IPS-NIHi11 (cell line): ENCODE measurements at regions not wholly inside any gene's neighbourhood (a gene's known extent, or its start where the extent isn't known, plus 50 kb on each side); places are given as distances from the start of the nearest gene placed in this dataset.

ENCODE experiments used
- DNase-seq: peaks from one replicate; pipeline ENCODE4 v3.0.0; 2012; ENCODE audit warnings: mixed read lengths, low spot score

DNA sequence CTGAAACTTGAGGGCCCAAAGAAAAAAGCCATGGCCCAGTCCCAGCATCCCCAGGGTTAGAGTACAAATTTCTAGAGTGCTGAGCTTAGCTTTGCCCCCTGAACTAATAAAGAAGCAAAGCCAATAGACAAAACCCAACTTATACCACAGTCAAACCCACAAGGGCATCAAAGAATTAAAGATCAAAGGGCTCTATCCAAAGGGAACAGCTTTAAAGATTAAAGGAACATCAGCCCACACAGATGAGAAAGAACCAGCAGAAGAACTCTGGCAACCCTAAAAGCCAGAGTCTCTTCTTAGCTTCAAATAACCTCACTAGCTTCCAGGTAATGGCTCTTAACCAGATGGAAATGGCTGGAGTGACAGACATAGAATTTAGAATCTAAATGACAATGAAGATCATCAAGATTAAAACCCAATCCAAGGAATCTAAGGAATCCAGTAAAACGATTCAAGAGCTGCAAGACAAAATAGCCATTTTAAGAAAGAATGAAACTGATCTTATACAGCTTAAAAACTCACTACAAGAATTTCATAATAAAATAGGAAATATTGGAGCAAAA is 93.9 kb downstream of the YIPF5 start:
- DNase-seq: no peak

DNA sequence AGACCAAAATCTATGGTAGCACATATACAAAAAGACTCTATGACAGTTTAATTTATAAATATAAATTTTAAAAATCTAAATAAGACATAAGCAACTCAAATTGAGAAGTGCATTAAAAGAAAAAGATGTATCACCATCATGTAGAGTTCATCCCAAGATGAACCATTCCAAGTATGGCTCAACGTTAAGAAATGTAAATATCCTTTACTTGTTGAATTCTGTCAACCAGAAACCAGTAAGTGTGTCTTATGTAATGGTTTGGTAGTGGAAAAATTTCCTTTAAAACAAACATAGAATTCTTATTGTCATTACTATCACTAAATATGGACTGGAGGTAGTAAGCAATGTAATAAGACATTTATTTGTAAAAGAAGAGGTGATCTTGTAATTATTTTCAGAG is 87.3 kb downstream of the YIPF5 start:
- DNase-seq: no peak

DNA sequence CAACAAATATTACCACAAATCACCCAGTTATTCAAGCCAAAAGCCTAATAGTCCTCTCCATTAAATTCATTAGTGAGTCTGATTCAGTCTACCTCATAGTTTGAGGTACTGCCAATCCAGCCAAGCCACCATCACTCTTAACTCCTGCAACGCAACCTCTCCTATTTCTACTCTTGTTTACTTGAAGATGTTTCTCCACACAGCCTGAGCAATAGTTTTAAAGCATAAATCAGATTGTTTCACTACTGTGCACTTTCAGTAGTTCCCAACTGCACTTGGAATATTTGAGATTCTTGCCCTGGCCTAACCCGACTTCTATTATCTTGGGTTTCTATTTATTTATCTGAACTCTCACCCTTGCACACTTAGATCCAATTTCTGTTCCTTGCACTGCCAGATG is 85.5 kb downstream of the YIPF5 start:
- no peak for DNase-seq

DNA sequence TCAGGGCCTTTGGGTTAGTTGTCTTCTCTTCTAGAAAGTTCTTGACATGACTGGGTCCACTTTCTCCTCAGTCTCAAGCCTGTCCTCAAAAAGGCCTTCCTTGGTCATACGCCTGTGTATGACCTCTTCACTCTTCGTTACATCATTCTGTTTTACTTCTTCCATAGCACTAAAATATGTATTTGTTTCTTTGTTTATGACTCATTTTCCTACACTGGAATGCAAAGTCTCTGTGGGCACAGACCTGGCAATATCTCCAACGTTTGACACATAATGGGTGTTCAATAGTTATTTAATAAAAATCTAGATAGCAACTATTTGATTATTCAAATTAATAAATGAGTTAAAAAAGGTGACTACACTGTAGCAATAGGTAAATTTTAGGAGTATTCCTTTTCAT is 85.1 kb downstream of the YIPF5 start:
- DNase-seq: no peak

DNA sequence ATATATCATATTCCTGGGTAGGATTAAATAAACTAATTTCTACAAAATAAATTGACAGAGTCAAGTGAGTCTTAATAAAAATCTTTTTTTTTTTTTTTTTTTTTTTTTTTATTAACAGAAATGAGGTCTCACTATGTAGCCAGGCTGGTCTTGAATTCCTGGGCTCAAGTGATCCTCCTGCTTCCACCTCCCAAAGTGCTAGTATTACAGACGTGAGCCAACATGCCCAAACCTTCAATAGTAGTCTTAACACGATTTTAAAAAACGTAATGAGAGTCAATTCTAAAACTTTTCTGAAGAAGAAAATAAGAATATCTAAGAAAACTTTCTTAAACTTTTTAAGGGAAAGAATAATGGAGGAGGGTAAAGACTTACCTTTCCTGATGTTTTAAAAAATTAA is 84.2 kb downstream of the YIPF5 start:
- DNase-seq: no peak

DNA sequence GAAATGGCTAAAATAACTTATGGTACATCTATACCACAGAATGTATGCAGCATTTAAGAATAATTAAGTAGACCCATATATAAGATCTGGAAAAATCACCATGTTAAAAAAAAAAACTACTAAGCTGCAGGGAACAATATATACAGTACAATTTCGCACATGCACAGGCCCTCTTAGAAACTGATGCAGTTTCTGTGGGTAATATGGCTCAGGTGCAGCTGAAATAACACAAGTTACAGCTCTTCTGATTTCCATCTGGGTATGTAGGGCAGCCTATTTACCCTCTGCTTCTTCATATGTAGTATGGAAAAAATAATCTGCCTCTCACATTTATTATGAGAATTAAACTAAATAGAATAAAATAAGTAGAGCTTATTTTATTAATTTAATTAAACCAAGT is 82.9 kb downstream of the YIPF5 start:
- DNase-seq: no peak

DNA sequence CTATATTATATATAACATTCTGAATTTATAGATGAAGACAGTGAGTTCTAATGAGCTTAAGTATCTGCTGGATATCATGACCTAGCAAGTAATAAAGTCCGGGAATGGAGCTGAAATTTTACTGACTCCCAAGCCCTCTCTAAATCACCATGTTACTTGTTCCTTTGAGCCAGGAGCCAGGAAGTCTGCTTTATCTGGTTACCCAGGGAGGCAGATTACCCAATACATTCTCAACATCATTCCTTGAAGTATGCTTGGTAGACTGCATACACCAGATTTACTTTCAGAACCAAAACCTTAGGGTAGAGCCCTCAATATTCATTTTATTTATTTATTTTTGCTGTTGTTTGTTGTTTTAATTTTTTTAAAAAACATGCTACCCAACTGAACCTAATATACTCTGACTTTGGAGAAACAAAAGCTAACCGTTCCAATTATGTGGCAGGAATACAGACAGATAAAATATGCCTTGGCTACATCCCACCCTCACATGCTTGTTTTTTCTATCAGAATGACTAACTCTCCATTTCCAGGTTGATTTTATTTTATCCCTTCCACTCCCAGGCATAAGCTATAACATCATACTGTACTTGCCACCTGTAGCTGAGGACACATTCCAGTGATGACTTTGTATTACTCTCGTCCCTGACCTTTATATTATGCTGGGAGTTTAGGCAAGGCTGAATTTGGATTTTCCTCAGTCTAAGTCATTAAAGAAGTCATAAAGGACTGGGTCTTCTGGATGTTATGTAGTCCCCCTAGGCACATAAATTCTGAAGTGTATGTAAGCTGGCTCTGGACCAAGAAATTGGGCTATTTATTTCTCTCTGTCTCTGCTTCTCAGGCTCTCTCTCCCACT is 82.0 kb downstream of the YIPF5 start:
- no peak for DNase-seq

DNA sequence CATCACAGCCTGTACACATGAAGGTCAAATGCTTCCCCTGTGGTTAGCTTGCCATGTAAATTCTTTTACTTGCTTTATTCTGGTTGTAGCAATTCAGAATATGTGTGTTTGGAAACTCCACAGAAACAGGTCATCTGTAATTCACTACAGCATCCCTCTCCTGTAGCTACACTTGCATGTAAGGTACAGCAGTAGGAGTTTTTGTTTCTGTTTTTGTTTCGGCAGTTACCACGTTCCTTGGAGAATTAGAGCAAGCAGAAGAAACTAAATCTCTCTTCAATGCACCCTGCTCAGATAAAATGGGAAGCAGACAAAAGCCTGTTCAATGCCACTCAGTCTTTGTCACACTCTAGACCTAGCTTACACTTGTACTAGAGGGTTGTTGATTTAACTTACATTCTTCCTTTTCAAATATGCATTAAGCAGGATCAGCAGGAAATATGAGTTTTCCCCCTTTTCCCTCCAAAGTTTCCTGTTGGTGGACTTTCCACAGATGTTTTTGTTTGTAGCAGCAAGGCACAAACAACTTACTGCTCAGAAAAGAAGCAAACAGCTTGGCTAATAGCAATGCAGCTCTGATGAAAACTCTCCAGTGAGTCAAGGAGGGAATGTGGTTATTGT is 80.9 kb downstream of the YIPF5 start:
- DNase-seq: no peak

DNA sequence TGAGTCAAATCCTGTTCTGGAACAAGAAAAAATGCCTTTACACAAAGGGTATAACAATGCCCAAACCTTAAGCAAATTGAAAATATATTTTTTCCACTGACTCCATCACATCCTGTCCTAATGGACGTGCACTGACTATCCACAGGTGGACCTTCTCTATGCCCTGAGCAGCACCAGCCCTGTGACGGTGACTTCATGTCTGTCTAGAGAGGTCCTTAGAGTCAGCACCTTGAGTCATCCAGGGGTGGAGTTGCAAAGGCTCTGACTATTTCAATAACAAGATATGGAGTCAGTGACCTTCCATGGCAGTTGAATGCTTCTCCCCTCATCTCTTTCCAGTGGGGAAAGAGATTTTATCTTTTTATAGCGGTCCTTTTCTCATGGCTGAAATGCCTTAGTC is 78.0 kb downstream of the YIPF5 start:
- no peak for DNase-seq

DNA sequence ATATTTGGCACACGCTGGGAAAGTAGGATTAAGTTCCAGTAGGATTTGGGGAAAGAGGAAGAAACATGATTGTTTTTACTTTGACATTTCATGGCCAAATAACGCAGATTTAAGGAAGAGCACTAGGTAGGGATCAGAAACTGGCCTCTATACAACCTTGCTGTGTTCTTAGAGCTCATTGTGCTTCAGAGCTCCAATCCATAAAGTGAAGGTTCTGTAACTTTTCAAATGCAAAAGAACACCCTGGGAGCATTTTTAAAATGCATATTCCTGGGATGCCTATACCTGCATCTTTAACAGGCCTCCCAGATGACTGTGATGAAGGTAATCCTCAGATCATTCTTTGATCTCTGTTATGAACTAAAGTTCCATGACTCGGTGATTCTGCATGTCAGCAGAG is 77.1 kb downstream of the YIPF5 start:
- no peak for DNase-seq

DNA sequence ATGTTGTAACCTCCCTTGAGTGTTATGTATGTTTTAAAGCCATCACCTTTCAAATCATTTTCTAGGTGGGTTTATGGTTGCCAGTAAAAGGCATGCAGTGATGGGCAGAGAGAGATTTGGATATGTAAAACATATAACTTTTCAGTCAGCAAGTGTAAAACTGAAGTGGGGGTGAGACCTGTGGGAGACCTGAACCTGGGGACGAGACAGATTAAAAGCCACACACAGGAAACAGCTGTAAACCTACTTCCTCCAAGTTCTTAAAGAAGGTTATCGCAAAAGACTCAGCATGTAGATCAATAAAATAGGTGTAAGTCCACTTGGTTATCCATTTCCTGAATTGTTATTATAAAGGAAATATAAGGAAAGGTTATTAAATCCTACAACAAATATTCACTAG is 76.6 kb downstream of the YIPF5 start:
- DNase-seq: no peak

DNA sequence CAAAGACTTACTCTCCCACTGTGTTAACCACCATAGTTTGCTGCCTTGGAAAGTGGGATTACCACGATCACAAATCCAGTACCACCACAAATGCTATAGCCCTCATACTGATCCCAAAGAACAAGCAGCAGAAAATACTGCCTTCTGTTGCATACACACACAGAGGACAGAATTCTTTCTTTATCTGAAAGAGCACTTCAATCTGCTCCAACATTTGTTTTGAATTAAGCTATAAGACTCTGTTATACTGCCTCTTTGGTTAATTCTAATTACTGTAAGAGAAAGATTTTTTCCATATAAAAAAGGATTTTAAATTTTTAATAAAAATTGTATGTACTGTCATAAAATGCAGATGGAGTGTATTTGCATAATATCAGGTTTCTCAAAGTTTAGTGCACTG is 69.8 kb downstream of the YIPF5 start:
- DNase-seq: no peak

DNA sequence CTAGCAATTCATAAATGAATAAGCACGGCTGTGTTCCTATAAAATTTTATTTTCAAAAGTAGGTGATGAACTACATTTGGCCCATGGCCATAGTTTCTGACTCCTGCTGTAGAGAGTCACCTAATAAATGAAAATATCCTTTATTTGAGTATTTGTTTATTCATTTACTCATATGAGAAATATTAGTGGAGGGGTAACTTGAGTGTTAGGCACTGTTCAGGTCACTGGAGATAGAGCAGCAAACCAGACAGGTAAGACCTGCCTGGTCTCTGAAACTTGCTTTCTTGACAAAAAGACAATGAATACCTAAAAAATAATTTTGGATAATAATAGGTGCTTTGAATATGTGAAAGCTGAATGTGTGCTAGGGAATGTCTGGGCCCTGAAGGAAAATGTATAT is 68.8 kb downstream of the YIPF5 start:
- DNase-seq: no peak

DNA sequence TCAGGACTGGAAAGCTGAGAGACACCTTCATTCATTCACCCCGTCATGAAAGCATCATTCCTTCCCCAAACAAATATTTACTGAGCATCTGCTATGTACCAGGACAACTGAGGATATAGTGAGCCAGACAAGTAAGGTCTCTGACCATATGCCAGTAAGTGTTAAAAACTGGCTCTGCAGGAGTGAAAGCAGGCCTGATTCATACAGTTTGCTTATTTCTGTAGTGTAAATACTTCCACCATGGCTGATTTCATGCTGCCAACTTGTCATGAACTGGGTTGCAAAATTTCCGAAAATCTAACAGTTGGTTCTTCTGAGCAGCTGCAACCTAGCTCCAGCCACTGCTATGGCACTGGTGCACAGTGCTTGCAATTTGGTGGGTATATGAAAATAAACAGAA is 68.1 kb downstream of the YIPF5 start:
- DNase-seq: no peak

DNA sequence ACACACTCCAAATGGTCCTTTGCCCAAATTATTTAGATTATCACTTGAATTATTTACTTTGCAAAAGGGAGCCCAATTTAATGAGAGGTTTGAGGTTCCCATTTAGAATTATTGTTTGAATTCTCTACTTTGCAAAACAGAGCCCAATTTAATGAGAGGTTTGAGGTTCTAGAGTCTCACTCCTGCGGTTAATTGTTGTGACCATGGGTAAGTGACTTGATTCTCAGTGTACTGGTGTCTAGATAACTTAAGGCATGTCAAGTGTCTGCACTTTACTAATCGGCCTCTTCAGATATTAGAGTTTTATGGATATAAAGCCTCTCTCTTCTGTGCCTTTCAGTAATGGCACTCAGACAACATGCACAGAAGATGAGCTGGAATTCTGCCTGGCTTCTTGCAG is 67.5 kb downstream of the YIPF5 start:
- no peak for DNase-seq

DNA sequence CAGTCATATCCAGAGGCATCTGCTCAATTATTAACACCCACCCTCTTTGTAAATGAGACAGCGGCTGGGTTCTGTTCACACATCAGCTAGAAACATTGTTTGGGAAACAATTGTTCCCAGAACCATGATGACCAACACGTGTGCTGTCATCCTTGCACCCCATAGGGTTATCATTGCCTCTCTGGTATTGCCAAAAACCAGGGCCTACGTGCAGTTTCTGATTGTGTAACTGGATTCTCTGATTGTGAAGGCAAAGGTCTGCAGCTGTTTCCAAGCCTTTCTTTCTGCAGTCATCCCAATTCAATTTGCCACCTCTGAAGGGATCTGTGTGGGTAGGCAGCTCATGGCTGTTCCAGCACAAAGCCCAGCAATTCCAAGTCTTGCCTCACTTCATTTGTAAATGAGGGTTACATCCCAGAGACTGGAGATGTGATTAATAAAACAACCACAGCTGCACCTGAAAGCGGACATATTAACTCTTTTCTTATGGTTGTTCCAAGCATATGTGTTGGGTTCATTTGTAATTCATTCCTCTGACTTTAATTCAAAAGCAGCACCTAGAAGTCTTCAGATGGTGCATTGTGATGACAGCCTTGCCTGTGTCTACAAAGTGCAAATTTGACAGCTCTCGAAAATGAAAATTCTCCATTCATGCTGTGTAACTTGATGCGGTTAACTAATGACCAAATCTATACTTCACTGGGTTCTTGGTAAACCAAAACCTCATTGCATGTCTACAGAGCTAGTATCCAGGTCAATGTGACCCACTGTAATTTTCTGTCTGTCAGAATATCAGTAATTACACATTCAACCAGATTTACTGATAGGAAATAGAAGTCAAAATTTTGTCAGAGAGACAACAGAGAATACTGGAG is 66.6 kb downstream of the YIPF5 start:
- DNase-seq: no peak

DNA sequence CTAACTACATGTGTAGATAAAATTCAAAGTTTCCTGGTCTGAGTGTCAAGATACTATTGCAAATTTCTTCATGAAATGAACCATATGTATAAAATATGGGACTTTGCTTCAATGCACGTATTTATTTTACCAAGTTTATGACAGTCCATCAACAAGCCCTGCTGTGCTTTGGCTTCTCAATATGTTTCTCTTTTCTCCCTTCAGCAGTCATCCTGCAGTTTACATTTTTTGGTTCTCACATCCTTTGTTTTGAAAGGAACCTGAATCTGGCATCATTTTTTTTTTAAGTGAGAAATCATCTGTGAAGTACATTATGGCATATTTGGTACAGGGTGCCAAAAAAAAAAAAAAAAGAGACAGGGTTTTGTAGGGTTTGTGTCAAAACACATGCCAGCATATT is 65.1 kb downstream of the YIPF5 start:
- DNase-seq: no peak

DNA sequence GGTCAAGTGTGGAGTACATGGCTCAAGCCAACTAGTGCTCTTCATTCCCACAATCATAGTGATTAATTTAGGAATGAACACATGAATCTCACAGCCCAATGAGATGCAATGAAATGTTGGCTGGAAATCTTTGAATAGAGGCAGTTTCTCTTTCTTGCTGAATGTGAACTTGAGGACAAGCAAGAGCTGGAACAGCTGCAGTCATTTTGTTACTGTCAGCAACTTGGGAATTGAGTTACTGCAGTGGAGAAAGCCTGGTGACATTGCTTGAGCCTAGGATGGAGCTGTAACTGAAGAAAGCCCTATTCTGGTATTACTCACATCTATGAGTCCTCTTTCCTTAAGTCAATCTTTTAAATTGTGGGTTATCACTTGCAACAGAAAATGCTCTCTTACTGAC is 62.3 kb downstream of the YIPF5 start:
- DNase-seq: no peak
